TTC549 (cell line): ENCODE measurements at regions not wholly inside any gene's neighbourhood (a gene's known extent, or its start where the extent isn't known, plus 50 kb on each side); places are given as distances from the start of the nearest gene placed in this dataset.

Source experiments
- FAIRE-seq: peaks from 2 replicates; lab custom pipeline; 2012; peaks lifted over from hg19 to GRCh38; lab: Jason Lieb, UNC

- no peak for FAIRE-seq
Observed at GRCh38 chr2:104766683-104767082, 87.2 kb upstream of the POU3F3 start.

- FAIRE-seq = no peak
Observed at GRCh38 chr2:104768694-104769093, 85.2 kb upstream of the POU3F3 start.

- FAIRE-seq = no peak
Observed at GRCh38 chr2:104769096-104769495, 84.8 kb upstream of the POU3F3 start.

GRCh38 chr2:104772996-104773395, 80.9 kb upstream of the POU3F3 start:
- FAIRE-seq = no peak

- FAIRE-seq = no peak
Observed at GRCh38 chr2:104774631-104775030, 79.3 kb upstream of the POU3F3 start.

GRCh38 chr2:104777721-104778120, 76.2 kb upstream of the POU3F3 start:
- FAIRE-seq = no peak

GRCh38 chr2:104781151-104781550, 72.8 kb upstream of the POU3F3 start:
- no peak for FAIRE-seq

GRCh38 chr2:104784264-104784663, 69.7 kb upstream of the POU3F3 start:
- FAIRE-seq = no peak

GRCh38 chr2:104786204-104786603, 67.7 kb upstream of the POU3F3 start:
- FAIRE-seq = no peak

- no peak for FAIRE-seq
Observed at GRCh38 chr2:104786821-104787220, 67.1 kb upstream of the POU3F3 start.

GRCh38 chr2:104787298-104788065, 66.4 kb upstream of the POU3F3 start:
- no peak for FAIRE-seq

GRCh38 chr2:104788742-104789455, 65.0 kb upstream of the POU3F3 start:
- FAIRE-seq = no peak

- FAIRE-seq = no peak
Observed at GRCh38 chr2:104790100-104790811, 63.7 kb upstream of the POU3F3 start.

- FAIRE-seq = no peak
Observed at GRCh38 chr2:104790901-104791495, 62.9 kb upstream of the POU3F3 start.

GRCh38 chr2:104793966-104794365, 59.9 kb upstream of the POU3F3 start:
- FAIRE-seq = no peak

GRCh38 chr2:104794441-104794840, 59.5 kb upstream of the POU3F3 start:
- no peak for FAIRE-seq
